Right renal cortex interstitium (tissue), 3 donors: ENCODE measurements at regions not wholly inside any gene's neighbourhood (a gene's known extent, or its start where the extent isn't known, plus 50 kb on each side); places are given as distances from the start of the nearest gene placed in this dataset.
"Not testable (repeated sequence)": the region's sequence is repeated elsewhere in the genome, so short reads cannot be mapped to it uniquely, and the experiment has no call there.

ENCODE experiments used
- DNase-seq, 3 donors: peaks; one replicate each; pipeline ENCODE4 v3.0.0-alpha.2; 2013; ENCODE audit warnings: low read depth in 3 of 3, low spot score in 2 of 3

- DNase-seq, result no peak
Observed at GRCh38 chr6:51459958-51460357, 627.5 kb downstream of the PKHD1 start.

- DNase-seq, result no peak
Observed at GRCh38 chr6:51462896-51463295, 624.5 kb downstream of the PKHD1 start.

GRCh38 chr6:51463321-51463720, 624.1 kb downstream of the PKHD1 start:
- peak in 1 of 3 donors; percentile 19 for DNase-seq

GRCh38 chr6:51464956-51465355, 622.5 kb downstream of the PKHD1 start:
- no peak for DNase-seq

- DNase-seq, result no peak
Observed at GRCh38 chr6:51466427-51466826, 621.0 kb downstream of the PKHD1 start.

GRCh38 chr6:51467231-51467952, 620.0 kb downstream of the PKHD1 start:
- no peak for DNase-seq

- DNase-seq, result no peak
Observed at GRCh38 chr6:51468704-51469103, 618.7 kb downstream of the PKHD1 start.

GRCh38 chr6:51472745-51473487, 614.5 kb downstream of the PKHD1 start:
- no peak for DNase-seq

- DNase-seq, result peak in 1 of 3 donors; percentile 13
Observed at GRCh38 chr6:51474022-51474975, 613.1 kb downstream of the PKHD1 start.

- no peak for DNase-seq
Observed at GRCh38 chr6:51477711-51478311, 609.6 kb downstream of the PKHD1 start.

- DNase-seq, result no peak
Observed at GRCh38 chr6:51479296-51479695, 608.1 kb downstream of the PKHD1 start.

GRCh38 chr6:51480040-51480439, 607.4 kb downstream of the PKHD1 start:
- DNase-seq, result no peak

GRCh38 chr6:51485869-51486268, 601.5 kb downstream of the PKHD1 start:
- not testable (repeated sequence) for DNase-seq

GRCh38 chr6:51487937-51488336, 599.5 kb downstream of the PKHD1 start:
- DNase-seq, result no peak

- DNase-seq, result no peak
Observed at GRCh38 chr6:51489133-51489532, 598.3 kb downstream of the PKHD1 start.

GRCh38 chr6:51490101-51490500, 597.3 kb downstream of the PKHD1 start:
- DNase-seq, result no peak

GRCh38 chr6:51494342-51494741, 593.1 kb downstream of the PKHD1 start:
- no peak for DNase-seq

- DNase-seq, result no peak
Observed at GRCh38 chr6:51495096-51495495, 592.3 kb downstream of the PKHD1 start.

- DNase-seq, result no peak
Observed at GRCh38 chr6:51495610-51496396, 591.6 kb downstream of the PKHD1 start.

GRCh38 chr6:51502996-51503395, 584.4 kb downstream of the PKHD1 start:
- DNase-seq, result no peak
